Right kidney (tissue), 1 donor: ENCODE measurements at regions not wholly inside any gene's neighbourhood (a gene's known extent, or its start where the extent isn't known, plus 50 kb on each side); places are given as distances from the start of the nearest gene placed in this dataset.
"Not testable (repeated sequence)": the region's sequence is repeated elsewhere in the genome, so short reads cannot be mapped to it uniquely, and the experiment has no call there.

ENCODE experiments used
- DNase-seq: peaks from one replicate; pipeline ENCODE4 v3.0.0-alpha.2; 2016

DNA sequence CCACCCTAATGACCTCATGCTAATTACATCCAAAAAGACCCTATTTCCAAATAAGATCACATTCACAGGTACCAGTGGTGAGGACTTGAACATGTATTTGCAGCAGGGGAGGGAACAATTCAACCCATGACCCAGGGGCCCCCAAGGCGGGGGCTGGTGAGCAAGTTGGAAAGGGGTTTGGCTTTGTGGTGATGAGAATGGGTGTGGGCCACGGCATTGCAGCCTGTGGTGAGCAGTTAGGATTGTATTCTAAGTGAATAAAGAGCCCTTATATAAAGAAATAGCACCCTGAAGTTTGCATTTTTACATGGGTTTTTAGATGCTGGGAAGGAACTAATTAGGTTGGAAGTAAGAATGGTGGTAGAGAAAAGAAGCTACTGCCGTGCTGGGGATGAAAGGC, 694.2 kb downstream of the EFNB2 start:
- DNase-seq: no peak

DNA sequence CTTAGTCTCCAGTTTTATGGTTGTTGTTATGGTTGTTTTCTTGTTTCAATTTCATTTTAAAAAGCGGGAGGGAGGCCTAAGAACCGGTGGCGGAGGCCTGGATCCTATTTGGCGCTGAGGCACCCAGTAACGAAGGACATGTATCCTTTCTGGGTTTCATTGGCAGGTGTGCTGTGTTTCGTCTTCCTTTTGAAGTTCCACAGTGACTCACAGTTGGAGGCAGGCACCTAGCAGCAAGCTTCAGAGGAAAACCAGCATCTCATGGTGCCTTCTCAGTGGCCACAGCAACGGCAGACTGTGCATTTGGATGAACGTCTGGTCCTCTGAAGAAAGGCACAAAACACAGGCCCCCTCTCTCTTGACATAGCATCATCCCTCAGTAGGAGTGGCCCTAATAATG, 697.2 kb downstream of the EFNB2 start:
- no peak for DNase-seq

DNA sequence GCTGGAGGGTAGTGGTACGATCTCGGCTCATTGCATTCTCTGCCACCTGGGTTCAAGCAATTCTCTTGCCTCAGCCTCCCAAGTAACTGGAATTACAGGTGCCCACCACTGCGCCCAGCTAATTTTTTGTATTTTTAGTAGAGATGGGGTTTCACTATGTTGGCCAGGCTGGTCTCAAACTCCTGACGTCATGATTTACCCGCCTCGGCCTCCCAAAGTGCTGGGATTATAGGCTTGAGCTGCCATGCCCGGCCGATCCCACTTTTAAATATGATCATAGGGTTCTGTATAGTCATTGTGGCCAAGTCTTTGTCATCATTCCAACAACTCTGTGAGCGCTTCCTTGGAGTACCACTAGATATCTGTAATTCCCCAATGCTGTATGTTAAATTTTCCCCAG, 698.2 kb downstream of the EFNB2 start:
- not testable (repeated sequence) for DNase-seq

DNA sequence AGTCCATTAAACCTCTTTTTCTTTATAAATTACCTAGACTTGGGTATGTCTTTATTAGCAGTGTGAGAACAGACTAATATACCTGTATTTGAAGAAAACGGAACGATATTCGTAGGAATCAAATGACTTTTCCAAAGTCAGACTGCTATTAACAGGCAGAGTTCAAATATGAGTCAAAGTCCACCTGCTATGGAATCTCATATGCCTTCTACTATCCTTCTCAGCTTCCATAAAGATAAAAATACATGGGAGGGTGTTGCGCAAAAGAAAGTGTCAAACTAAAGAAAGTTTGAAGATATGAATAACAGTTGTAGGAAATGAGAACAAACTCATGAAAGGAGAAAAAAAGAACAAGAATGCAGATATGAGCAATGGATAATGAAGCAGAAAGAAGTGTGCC, 704.6 kb downstream of the EFNB2 start:
- DNase-seq: no peak

DNA sequence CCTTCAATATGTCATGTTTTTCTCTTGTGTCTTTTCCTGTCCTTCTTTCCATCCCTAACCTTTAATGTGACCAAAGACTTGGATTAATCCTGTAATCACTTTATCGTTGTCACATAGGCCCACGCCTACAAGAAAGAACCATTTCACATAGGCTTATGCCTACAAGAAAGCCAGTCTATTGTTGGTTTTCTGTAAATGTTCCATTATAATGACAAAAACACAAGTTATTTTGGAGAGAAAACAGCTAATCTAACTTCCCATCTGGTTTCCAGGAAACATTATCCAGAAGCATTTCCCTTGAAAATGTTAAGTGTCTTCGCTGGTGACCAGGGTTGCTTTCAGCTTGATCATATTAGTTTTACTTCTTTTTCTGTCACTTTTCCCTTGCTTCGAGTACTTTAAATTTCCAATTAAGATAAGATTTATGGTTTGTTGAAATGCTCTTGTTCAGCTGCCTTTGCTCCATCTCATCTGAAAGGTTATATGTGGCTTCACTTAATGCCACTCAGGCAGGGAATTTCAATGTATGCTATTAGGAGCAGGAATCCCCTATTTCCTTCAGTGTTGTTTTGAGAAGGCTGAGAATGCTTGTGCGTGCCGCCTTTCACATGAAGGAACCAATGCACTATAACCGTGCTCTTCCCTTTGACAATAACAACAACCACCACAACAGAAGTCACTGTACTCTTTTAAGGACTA, 708.2 kb downstream of the EFNB2 start:
- DNase-seq: no peak

DNA sequence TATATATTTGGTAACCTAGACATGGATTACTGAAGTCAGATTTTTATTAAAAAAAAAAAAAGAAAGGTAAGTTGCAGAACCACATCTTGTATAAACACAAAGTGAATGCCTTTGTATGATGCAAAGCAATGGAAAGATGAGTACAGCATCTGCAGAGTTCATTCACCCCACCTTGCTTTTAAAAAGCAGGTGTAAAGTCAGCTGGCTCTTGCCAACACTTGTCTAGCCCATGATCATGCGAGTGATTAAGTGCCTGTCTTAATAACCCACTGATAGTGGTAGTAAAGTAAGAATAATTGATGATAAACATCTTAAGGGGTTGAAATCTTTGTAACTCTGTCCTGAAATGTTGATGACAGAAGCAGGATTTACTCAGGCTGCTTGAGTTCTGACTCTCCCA, 710.4 kb downstream of the EFNB2 start:
- no peak for DNase-seq

DNA sequence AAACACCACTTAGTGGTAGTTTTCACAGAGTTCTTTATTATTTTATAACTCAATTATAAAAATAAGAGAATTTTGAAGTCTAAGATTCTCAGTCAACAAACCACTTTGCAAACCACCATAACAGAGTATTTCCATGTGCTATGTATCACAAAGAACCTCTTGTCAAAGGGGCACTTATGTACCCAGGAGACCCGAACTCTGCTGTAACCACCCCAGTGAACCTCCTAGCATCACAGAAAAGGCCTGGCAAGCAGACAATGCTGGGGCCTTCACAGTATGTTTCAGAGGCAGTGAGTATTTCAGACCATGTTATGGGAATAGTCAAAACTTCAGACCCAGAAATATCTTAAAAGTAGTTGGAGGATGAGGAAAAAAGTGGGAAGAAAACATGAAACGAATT, 714.1 kb downstream of the EFNB2 start:
- no peak for DNase-seq

DNA sequence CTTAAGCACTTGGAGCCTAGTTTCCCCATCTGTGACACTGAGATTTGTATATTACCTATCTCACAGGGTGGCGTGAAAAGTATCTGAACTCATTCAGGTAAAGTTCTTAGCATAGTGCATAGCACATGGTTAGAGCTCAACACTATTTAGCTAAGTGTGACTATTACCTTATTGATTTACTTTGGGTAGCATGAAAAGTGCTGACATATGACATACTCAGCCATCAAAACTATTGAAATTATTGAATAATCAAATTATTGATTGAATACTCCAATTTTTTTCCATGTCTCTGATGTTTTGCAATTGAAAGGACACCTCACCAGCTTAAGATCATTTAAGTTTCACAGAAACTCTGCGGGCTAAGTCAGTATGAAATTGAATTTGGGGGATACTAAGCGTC, 715.0 kb downstream of the EFNB2 start:
- DNase-seq: no peak

DNA sequence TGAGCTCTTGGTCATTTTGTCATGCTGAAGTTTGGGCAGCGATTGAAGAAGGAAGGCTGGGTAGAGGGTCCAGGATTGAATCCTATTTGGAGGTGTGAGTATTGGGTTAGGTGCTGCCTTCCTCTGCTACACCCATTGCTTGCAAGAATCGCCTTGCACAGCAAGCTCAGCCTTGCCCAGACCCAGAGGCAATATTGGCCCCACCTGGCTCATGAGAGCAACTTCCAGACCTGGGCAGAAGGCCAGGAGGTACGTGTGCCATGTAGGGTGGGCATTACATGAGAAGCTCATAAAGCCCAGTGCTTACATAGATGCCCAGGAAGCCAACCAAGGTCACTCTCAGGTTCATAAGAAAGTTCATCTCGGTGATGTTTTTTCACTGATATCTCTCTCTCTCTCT, 718.0 kb downstream of the EFNB2 start:
- peak; percentile 19 for DNase-seq

DNA sequence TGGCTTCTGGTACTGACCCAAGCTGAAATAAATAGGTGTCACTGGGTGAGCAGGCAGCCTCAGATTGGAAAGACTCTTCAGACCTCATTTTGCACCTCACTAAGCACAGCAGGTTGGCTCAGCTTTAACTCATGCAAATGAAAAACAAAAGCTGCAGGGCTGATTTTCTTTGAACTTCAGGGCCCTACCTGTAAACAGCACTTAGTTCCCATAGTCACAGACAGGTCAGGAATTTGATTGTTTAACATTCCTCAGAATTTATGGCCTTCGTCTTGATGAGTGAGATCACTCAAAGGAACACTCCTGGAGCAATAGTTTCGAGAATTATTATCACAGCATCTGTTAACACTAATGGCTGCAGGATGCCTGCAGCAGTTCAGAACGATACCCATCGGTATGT, 718.5 kb downstream of the EFNB2 start:
- peak; percentile 25 for DNase-seq

DNA sequence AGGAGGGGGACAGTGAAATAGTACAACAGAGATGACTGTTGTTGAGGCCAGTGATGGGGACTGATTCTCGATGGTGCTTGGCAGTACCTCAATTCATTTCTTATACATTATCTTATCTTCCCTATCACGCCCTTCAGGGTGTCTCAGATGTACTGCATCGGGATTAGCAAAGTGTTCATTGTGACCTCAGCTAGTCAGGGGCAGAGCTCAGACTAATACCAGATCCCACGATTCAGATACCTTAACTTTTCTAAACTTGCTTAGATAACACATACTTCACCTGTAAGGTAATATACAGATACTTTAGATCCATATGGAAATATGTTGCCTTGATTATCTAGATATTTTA, 720.6 kb downstream of the EFNB2 start:
- DNase-seq: no peak

DNA sequence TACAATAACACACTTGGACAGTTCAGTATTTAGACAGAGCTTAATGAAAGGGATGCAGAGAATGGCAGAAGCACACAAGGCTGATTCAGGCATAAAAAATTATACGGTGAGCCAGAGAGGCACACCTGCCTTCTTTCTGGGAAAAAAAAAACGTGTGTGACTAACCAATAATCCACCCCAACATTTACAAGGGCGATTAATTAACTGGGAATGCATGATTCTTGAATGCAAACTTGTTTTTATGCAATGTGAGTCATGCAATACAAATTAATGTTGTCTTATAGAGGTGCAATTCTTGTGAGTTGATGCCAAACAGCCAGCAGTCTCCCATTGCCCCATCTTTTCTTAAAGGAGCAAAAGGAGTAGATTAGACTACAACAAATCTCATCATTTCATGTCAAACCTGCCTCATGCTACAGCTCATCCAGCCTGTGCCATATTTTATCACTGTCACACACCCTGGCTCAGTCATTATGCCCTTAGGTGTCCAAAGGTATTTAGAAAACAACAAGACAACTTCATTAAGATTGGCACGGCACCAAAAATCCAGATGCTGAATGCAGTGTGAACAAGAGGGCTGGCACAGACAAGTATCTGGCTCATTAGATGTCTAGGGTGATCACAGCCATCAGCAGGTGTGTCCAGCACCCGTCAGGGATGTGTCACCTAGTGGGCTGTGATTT, 721.1 kb downstream of the EFNB2 start:
- no peak for DNase-seq

DNA sequence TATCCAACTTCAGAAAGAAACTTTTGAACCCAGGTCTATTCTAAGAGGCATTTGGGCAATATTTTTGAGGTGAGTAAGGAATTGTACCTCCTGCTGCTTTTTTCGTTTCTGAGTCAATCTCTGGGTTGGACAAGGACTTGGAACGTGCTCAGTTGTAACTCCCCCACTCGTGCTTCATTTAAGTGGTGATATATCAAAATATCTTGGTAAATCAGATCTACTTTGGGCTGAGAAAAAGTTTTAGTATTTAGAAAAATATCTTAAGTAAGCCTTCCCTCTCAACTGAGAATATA, 728.9 kb downstream of the EFNB2 start:
- DNase-seq: no peak

DNA sequence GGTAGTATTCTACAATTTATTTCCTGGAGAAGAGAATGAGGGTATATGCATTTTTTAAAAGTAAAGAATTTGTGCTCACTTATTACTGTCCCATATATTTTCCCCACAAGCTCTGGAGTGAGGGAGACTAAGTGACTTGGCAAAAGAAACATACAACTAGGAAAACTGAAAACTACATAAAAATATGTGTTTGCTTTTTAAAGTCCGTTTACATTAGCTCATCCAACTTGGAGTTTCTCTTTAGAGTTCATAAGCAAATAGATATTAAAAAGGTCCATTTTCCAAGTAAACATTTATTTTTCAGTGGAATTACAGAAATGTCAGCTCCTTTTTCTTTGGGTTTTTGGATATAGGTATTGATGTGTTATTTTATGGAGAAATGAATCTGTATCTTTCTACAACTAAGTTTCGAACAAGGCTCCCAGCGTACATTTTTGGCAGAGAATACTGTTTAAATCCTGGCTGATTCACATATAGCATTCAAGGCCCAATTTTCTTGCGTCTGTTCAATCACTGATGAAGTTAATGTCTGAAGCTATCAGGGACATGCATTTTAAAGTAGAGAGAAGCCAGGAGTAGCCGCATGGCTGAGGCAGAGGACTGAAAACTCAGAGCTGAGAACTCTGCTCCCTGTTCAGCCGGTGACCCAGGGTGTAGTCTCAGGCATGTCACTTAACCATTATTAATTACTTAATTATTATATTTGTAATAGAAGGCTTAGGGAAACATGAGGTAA, 729.4 kb downstream of the EFNB2 start:
- no peak for DNase-seq

DNA sequence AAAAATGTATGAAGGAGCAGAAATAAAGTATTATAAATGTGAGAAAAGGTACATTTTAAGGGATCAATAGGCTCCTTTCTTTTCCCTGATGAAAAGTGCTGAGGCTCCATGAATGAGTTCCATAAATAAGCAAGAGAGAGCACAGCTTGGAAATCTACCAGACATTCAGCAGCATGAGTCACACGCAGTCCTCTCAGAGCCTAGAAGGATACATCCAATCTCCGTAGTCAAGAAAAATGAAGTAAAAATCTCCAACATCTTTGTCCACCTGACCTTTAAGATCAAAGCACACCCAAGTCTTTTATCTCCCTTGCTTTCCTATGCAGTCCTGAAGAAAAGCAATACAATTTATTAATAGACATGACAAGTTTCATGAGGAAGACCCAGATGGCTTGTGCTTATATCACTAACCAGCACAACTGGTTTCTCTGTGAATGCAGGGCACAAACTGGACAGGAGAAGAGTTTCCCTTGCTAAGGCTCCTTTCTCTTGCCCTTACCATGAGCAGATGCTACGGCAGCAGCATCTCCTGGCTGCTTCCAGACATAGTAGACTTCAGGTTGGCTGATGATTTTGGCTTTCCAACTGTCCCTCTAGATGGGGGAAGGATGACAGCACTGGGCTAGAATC, 730.8 kb downstream of the EFNB2 start:
- DNase-seq: no peak

DNA sequence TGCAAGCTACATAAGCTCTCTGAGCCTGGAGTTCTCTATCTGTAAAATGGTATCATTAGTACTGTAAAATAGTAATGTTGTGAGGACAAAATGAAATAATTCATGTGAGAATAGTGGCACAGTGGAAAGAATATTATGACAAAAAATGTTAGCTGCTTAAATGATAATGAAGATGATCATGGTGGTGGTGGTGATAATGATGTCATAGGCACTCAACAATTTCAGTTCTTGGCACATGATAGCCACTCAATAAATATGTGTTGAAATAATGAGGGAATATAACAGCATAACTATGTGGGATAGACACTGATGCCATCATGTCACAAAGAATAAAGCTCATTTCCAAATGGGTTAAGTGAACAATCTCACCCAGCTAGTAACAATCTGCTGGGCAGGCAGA, 736.3 kb downstream of the EFNB2 start:
- no peak for DNase-seq

DNA sequence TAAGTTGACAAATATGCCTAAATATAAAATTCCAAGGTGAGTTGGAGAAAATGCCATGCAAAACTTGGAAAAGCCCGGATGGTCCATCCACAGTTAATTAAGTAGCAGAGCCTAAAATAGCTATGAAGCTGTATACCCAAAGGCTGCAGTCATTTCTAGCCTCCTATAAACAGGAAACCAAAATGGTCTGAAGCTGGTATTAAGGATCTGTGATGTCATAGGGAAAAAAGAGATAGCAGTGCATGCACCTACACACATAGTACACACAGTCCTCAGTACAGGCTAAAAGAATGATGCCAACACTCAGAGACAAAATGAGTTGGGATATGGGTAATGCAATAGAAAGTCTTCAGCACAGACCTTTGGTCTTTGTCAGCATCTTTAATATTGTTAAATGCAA, 736.9 kb downstream of the EFNB2 start:
- no peak for DNase-seq

DNA sequence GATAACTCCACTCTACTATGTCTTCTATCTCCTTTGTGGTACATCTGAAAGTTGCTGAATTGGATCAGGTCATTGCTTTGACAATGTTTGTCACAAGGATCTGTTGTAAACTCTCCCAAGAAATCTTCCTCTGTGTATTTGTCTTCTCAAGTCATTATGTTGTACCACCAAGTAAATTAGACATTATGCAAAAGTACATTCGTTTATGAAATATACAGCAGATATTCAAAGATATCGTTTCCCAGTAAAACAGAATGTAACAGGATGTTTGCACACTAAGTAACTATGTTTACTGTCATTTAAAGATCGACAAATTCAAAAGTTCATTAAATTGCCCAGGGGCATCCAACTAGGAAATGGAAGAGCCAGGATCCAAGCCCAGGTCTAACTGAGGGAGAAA, 739.4 kb downstream of the EFNB2 start:
- no peak for DNase-seq

DNA sequence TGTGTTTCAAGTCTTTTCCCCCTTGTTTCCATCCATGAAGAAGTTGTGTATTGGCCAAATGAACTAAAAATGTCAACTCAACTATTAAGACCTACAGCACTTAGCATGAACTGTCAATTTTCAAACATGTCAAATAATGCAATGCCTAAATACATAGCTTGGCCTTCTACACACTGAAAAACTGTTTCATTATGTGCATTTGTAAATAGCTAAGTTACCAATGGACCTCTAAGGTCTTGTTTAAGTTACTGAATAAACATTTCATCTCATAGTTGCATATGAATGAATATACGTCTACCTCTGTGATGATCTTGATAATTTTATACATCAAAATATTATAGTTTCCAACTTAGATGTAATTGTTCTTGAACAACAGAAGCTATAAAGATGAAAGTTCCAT, 744.5 kb downstream of the EFNB2 start:
- no peak for DNase-seq

DNA sequence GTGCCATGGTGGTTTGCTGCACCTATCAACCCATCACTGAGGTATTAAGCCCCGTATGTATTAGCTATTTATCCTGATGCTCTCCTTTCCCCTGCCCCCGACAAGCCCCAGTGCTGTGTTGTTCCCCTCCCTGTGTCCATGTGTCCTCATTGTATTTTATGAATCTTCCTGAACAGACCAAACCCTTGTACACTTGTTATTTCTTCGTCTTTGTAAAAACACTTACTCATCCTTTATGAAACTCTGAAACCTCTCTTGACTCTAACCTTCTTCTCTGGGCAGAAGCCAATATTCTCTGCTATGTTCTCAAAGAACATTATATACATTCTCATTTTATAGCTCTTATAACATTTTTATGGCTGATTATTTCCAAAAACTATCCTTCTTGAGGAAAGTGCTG, 746.9 kb downstream of the EFNB2 start:
- no peak for DNase-seq

DNA sequence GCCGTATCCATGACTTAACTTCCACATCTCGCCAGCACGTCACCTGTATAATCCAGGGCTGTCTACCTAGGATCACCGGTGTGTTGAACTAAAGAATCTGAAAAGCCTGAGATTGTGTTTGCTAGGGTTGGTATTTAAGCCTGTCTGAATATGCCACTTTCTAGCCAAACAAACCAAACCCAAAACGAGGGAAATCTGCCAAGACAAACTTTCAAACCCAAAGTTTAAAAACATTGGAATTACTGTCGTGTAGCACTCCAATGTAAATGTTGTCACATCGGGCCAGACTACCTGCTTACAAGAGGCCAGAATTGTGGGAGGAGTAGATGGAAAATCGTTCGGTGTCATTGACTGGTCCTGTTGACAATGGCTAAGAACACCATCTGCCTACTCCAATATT, 747.8 kb downstream of the EFNB2 start:
- no peak for DNase-seq

DNA sequence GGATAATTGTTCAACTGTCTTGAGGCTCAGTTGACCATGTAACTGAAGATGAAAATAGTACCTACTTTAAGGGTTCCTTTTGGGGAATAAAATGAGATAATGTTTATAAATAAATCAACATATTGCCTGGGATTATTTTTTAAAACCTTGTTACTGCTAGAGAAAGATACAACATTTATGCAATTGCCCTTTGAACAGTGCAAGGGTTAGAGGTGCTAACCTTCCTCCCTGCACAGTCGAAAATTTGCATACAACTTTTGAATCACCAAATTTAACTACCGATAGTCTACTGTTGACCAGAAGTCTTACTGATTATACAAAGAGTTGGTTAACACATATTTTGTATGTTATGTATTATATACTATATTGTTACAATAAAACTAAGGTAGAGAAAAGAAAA, 750.0 kb downstream of the EFNB2 start:
- DNase-seq: no peak

DNA sequence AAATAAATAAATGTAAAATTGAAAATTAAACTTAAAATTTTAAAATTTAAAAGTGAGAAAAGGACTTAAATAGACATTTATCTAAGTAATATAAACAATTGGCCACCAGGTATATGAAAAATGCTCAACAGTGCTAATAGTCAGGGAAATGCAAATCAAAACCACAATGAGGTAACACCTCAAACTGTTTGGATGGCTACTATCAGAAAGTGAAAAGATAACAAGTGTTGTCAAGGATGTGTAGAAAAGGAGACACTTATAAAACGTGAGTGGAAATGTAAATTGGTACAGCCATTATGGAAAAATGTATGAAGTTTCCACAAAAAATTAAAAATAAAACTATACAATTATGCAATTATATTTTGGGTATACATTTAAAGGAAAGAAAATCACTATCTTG, 752.2 kb downstream of the EFNB2 start:
- no peak for DNase-seq

DNA sequence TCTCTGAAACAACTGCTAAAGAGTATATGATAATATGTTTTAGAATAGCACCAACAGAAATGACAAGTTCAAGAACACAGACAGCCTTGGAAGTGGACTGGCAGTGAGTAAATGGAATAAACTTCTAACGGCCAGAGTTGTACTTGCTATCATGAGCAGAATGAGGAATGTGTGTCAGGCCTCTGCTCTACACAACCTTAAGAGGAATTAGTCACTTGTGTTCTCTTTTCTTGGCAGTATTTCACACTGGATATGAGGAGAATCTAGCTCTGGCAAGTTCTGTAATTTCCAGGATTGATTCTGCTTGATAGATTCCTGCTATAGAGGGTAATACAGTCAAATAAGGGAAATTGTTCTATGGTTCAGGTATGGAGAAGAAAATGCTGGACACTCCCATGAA, 757.3 kb downstream of the EFNB2 start:
- DNase-seq: no peak
